ENCODE measurements at regions not wholly inside any gene's neighbourhood (a gene's known extent, or its start where the extent isn't known, plus 50 kb on each side); places are given as distances from the start of the nearest gene placed in this dataset.

DNA sequence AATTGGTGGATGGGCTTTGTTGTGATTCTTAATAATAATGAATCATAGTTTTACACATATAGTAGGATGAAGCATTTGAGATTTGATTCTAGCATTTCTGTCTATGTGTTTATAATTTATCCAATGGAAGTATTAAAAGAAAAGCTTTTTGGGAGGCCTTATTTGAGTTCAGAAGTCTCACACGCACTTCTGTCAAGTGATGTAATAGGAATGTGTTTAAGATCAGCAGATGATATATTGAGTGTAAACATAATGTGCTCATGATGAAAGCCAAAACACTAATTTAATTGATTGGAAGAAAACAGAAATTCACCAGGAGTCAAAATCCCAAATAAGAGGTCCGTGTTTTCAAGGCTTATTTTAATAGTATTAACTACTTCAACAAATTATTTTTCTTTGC, 435.6 kb upstream of the HSF2 start:
- TF ChIP-seq, protein P1, sequence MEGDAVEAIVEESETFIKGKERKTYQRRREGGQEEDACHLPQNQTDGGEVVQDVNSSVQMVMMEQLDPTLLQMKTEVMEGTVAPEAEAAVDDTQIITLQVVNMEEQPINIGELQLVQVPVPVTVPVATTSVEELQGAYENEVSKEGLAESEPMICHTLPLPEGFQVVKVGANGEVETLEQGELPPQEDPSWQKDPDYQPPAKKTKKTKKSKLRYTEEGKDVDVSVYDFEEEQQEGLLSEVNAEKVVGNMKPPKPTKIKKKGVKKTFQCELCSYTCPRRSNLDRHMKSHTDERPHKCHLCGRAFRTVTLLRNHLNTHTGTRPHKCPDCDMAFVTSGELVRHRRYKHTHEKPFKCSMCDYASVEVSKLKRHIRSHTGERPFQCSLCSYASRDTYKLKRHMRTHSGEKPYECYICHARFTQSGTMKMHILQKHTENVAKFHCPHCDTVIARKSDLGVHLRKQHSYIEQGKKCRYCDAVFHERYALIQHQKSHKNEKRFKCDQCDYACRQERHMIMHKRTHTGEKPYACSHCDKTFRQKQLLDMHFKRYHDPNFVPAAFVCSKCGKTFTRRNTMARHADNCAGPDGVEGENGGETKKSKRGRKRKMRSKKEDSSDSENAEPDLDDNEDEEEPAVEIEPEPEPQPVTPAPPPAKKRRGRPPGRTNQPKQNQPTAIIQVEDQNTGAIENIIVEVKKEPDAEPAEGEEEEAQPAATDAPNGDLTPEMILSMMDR (IDR thresholded peaks at IDR 0.05) = no peak
- TF ChIP-seq POLR2A (IDR thresholded peaks at IDR 0.05) = no peak

Data from ovary (tissue), 3 donors.